Transverse colon (tissue), 4 donors: ENCODE measurements at regions not wholly inside any gene's neighbourhood (a gene's known extent, or its start where the extent isn't known, plus 50 kb on each side); places are given as distances from the start of the nearest gene placed in this dataset.
"Not testable (repeated sequence)": the region's sequence is repeated elsewhere in the genome, so short reads cannot be mapped to it uniquely, and the experiment has no call there.

ENCODE experiments used
- CTCF ChIP-seq, 5 experiments: fragments of 200-600 bp in 3 of 5; fragments of 450-650 bp in 2 of 5; sonication (generic) in 3 of 5; IDR thresholded peaks; 1 replicate in 2 of 5; 2 replicates in 3 of 5; pipeline ENCODE4 v1.5.1; 2016 to 2017; ENCODE audit warnings: antibody characterized with exemption in 5 of 5, inconsistent platforms in 3 of 5, mild to moderate bottlenecking in 2 of 5, moderate library complexity in 1 of 5
- POLR2A ChIP-seq: fragments of 450-650 bp; IDR thresholded peaks from one replicate; pipeline ENCODE4 v1.6.1; 2016; ENCODE audit warnings: antibody characterized with exemption, mild to moderate bottlenecking, moderate library complexity
- POLR2AphosphoS5 ChIP-seq, 3 donors: sonication (generic); formaldehyde crosslinking; IDR thresholded peaks; one replicate each; pipeline ENCODE4 v1.6.1; 2016; ENCODE audit warnings: antibody characterized with exemption in 3 of 3

GRCh38 chr20:29440721-29441120 lies 1816.7 kb upstream of the DEFB115 start:
- TF ChIP-seq CTCF (IDR thresholded peaks at IDR 0.05); POLR2AphosphoS5 (IDR thresholded peaks at IDR 0.05); POLR2A: not testable (repeated sequence)
